Trophoblast cell (in vitro differentiated cells and primary cell): ENCODE measurements at regions not wholly inside any gene's neighbourhood (a gene's known extent, or its start where the extent isn't known, plus 50 kb on each side); places are given as distances from the start of the nearest gene placed in this dataset.
"Not testable (repeated sequence)": the region's sequence is repeated elsewhere in the genome, so short reads cannot be mapped to it uniquely, and the experiment has no call there.

ENCODE experiments used
- DNase-seq, 2 donors: peaks; one replicate each; pipeline ENCODE4 v3.0.0-alpha.2; 2016
- H2AFZ ChIP-seq: 2 replicates; pipeline ENCODE4 v1.6.1; 2013; ENCODE audit warnings: low read length, moderate library complexity, mild to moderate bottlenecking; ENCODE audit not compliant: insufficient read depth, poor library complexity
- H2AK5ac ChIP-seq: 2 replicates; pipeline ENCODE4 v1.6.1; 2013; ENCODE audit warnings: mild to moderate bottlenecking, low read length
- H2BK120ac ChIP-seq: 2 replicates; pipeline ENCODE4 v1.6.1; 2013; ENCODE audit warnings: low read length, mild to moderate bottlenecking, moderate library complexity; ENCODE audit not compliant: insufficient read depth, poor library complexity
- H2BK12ac ChIP-seq: 2 replicates; pipeline ENCODE4 v1.6.1; 2013; ENCODE audit warnings: mild to moderate bottlenecking, low read length, moderate library complexity
- H2BK5ac ChIP-seq: 2 replicates; pipeline ENCODE4 v1.6.1; 2013; ENCODE audit warnings: low read length, low read depth, moderate library complexity, mild to moderate bottlenecking; ENCODE audit not compliant: poor library complexity
- H3K14ac ChIP-seq: 2 replicates; pipeline ENCODE4 v1.6.1; 2013; ENCODE audit warnings: mild to moderate bottlenecking, low read length
- H3K18ac ChIP-seq: 2 replicates; pipeline ENCODE4 v1.6.1; 2013; ENCODE audit warnings: mild to moderate bottlenecking, low read length
- H3K23ac ChIP-seq: 2 replicates; pipeline ENCODE4 v1.6.1; 2013; ENCODE audit warnings: low read length
- H3K27ac ChIP-seq: 2 replicates; pipeline ENCODE4 v1.5.1; 2013; ENCODE audit warnings: low read depth, mild to moderate bottlenecking, inconsistent platforms, low read length, moderate library complexity
- H3K27me3 ChIP-seq: 2 replicates; pipeline ENCODE4 v1.6.1; 2013; ENCODE audit warnings: inconsistent platforms, mild to moderate bottlenecking, low read length, moderate library complexity; ENCODE audit not compliant: insufficient read depth
- H3K36me3 ChIP-seq, 2 experiments: 1 replicate in 1 of 2; 2 replicates in 1 of 2; pipeline ENCODE4 v1.6.1; 2013; ENCODE audit warnings: low read length in 2 of 2, mild to moderate bottlenecking in 2 of 2, moderate library complexity in 1 of 2; ENCODE audit not compliant: insufficient read depth in 2 of 2, control insufficient read depth in 1 of 2
- H3K4ac ChIP-seq: 2 replicates; pipeline ENCODE4 v1.6.1; 2013; ENCODE audit warnings: low read depth, mild to moderate bottlenecking, low read length, moderate library complexity
- H3K4me1 ChIP-seq, 2 experiments: 1 replicate in 1 of 2; 2 replicates in 1 of 2; pipeline ENCODE4 v1.6.1; 2013; ENCODE audit warnings: low read length in 2 of 2, mild to moderate bottlenecking in 2 of 2, moderate library complexity in 1 of 2; ENCODE audit not compliant: insufficient read depth in 2 of 2, control insufficient read depth in 1 of 2
- H3K4me2 ChIP-seq: 2 replicates; pipeline ENCODE4 v1.6.1; 2013; ENCODE audit warnings: inconsistent platforms, mild to moderate bottlenecking, low read length, moderate library complexity
- H3K4me3 ChIP-seq: 2 replicates; pipeline ENCODE4 v1.5.1; 2013; ENCODE audit warnings: mild to moderate bottlenecking, low read depth, low read length, inconsistent platforms
- H3K79me1 ChIP-seq: one replicate; pipeline ENCODE4 v1.6.1; 2013; ENCODE audit warnings: low read length
- H3K79me2 ChIP-seq: 2 replicates; pipeline ENCODE4 v1.6.1; 2013; ENCODE audit warnings: low read length, mild to moderate bottlenecking; ENCODE audit not compliant: control insufficient read depth, insufficient read depth, poor library complexity
- H3K9ac ChIP-seq: 2 replicates; pipeline ENCODE4 v1.6.1; 2013; ENCODE audit warnings: mild to moderate bottlenecking, low read length
- H3K9me3 ChIP-seq: 2 replicates; pipeline ENCODE4 v1.6.1; 2013; ENCODE audit warnings: low read depth, mild to moderate bottlenecking, control low read depth, inconsistent platforms, low read length; ENCODE audit not compliant: insufficient read depth
- H4K12ac ChIP-seq: 2 replicates; pipeline ENCODE4 v1.6.1; 2013; ENCODE audit warnings: low read depth, mild to moderate bottlenecking, low read length, moderate library complexity
- H4K8ac ChIP-seq: 2 replicates; pipeline ENCODE4 v1.6.1; 2013; ENCODE audit warnings: low read depth, mild to moderate bottlenecking, low read length, moderate library complexity
- H4K91ac ChIP-seq: one replicate; pipeline ENCODE4 v1.6.1; 2013; ENCODE audit warnings: low read depth, mild to moderate bottlenecking, low read length, moderate library complexity
- WGBS: extraction: QIAGEN DNeasy Blood & Tissue Kit; methylation state at CpG from one replicate; pipeline ENCODE4 v1.1.7; 2013; ENCODE audit warnings: missing lambda C conversion rate; ENCODE audit not compliant: insufficient read length, insufficient coverage; ENCODE audit errors: extremely low coverage; 5-methylcytosine and 5-hydroxymethylcytosine counted together

GRCh38 chr6:144389474-144389873, 104.3 kb downstream of the UTRN start:
- not testable (repeated sequence) for H3K79me2 ChIP-seq, H3K23ac ChIP-seq, H3K9me3 ChIP-seq, H4K91ac ChIP-seq, H3K36me3 ChIP-seq, H3K4me1 ChIP-seq, H3K18ac ChIP-seq, H3K9ac ChIP-seq, H2AFZ ChIP-seq, H3K4me3 ChIP-seq, H3K4me2 ChIP-seq, H3K4ac ChIP-seq, H2BK5ac ChIP-seq, H3K27ac ChIP-seq, H2AK5ac ChIP-seq, H3K14ac ChIP-seq, H3K79me1 ChIP-seq, H4K8ac ChIP-seq, DNase-seq, H2BK120ac ChIP-seq, H3K27me3 ChIP-seq, H4K12ac ChIP-seq, H2BK12ac ChIP-seq
- WGBS, result no CpG with 5 or more reads among the region's 7 CpGs

- peaks cover 2% of the 10 kb centered on the region for H3K9me3 ChIP-seq
- no peak overlapping the region for H2BK12ac ChIP-seq
- H2AFZ ChIP-seq, result no peak overlapping the region
- WGBS, result no CpG with 5 or more reads among the region's 5 CpGs
- H2BK120ac ChIP-seq, result no peak overlapping the region
- H3K9ac ChIP-seq, result no peak overlapping the region
- H3K4ac ChIP-seq, result no peak overlapping the region
- H3K79me1 ChIP-seq, result no peaks in the 10 kb centered on the region
- no peak overlapping the region for H3K14ac ChIP-seq
- no peaks in the 10 kb centered on the region for H3K79me2 ChIP-seq
- H2BK5ac ChIP-seq, result no peak overlapping the region
- H3K4me2 ChIP-seq, result no peak overlapping the region
- H4K91ac ChIP-seq, result no peak overlapping the region
- no peak overlapping the region for H4K12ac ChIP-seq
- H4K8ac ChIP-seq, result no peak overlapping the region
- H3K27me3 ChIP-seq, result no peaks in the 10 kb centered on the region
- H3K36me3 ChIP-seq, result no peaks in the 10 kb centered on the region
- H3K4me3 ChIP-seq, result no peak overlapping the region
- H3K18ac ChIP-seq, result no peak overlapping the region
- no peak overlapping the region for H2AK5ac ChIP-seq
- no peak overlapping the region for H3K27ac ChIP-seq
- no peaks in the 10 kb centered on the region for H3K4me1 ChIP-seq
- DNase-seq, result no peak
- no peak overlapping the region for H3K23ac ChIP-seq
These were observed 105.1 kb downstream of the UTRN start for GRCh38 chr6:144390202-144390601.

- Histone ChIP-seq H2AFZ (no peak overlapping the region), H3K14ac (no peak overlapping the region), H3K9ac (no peak overlapping the region), H2BK5ac (no peak overlapping the region), H3K4me1 (no peaks in the 10 kb centered on the region), H3K36me3 (no peaks in the 10 kb centered on the region), H3K27ac (no peak overlapping the region), H3K23ac (no peak overlapping the region), H2BK12ac (no peak overlapping the region), H3K4me2 (no peak overlapping the region), H3K9me3 (peaks cover 2% of the 10 kb centered on the region), H3K4me3 (no peak overlapping the region), H2BK120ac (no peak overlapping the region), H4K12ac (no peak overlapping the region), H3K79me1 (no peaks in the 10 kb centered on the region), H4K8ac (no peak overlapping the region), H3K18ac (no peak overlapping the region), H4K91ac (no peak overlapping the region), H2AK5ac (no peak overlapping the region), H3K4ac (no peak overlapping the region), H3K79me2 (no peaks in the 10 kb centered on the region), H3K27me3 (no peaks in the 10 kb centered on the region)
- DNase-seq, result no peak
These were observed 105.8 kb downstream of the UTRN start for GRCh38 chr6:144390886-144391285.

GRCh38 chr6:144392536-144392935, 107.4 kb downstream of the UTRN start:
- DNase-seq, result no peak
- H2BK5ac ChIP-seq, result no peak overlapping the region
- WGBS, result no CpG with 5 or more reads among the region's 1 CpG
- H4K12ac ChIP-seq, result no peak overlapping the region
- no peak overlapping the region for H3K27ac ChIP-seq
- H4K8ac ChIP-seq, result no peak overlapping the region
- H3K79me2 ChIP-seq, result no peaks in the 10 kb centered on the region
- no peak overlapping the region for H2AK5ac ChIP-seq
- no peaks in the 10 kb centered on the region for H3K36me3 ChIP-seq
- no peaks in the 10 kb centered on the region for H3K4me1 ChIP-seq
- H4K91ac ChIP-seq, result no peak overlapping the region
- H2AFZ ChIP-seq, result no peak overlapping the region
- H3K79me1 ChIP-seq, result no peaks in the 10 kb centered on the region
- peaks cover 2% of the 10 kb centered on the region for H3K9me3 ChIP-seq
- no peak overlapping the region for H2BK120ac ChIP-seq
- no peaks in the 10 kb centered on the region for H3K27me3 ChIP-seq
- H3K18ac ChIP-seq, result no peak overlapping the region
- H3K4ac ChIP-seq, result no peak overlapping the region
- H3K14ac ChIP-seq, result no peak overlapping the region
- no peak overlapping the region for H3K23ac ChIP-seq
- no peak overlapping the region for H3K4me2 ChIP-seq
- H3K9ac ChIP-seq, result no peak overlapping the region
- no peak overlapping the region for H2BK12ac ChIP-seq
- no peak overlapping the region for H3K4me3 ChIP-seq
